ENCODE measurements at regions not wholly inside any gene's neighbourhood (a gene's known extent, or its start where the extent isn't known, plus 50 kb on each side); places are given as distances from the start of the nearest gene placed in this dataset.

GRCh38 chr9:81490605-81491331, 198.6 kb downstream of the TLE1 start:
- Histone ChIP-seq H3K9me3 (no peaks in the 10 kb centered on the region), H3K27ac (no peak overlapping the region), H3K4me1 (peaks cover 0 to 9% (median 0%) of the 10 kb centered on the region in 3 donors), H3K4me3 (no peak overlapping the region), H3K27me3 (no peaks in the 10 kb centered on the region), H3K36me3 (no peaks in the 10 kb centered on the region)
- FAIRE-seq, result no peak
- ATAC-seq, result no peak
- no peak for TF ChIP-seq CTCF (IDR thresholded peaks at IDR 0.05)
- WGBS, 2 donors, result 94 to 96% methylated on average over 5 of the region's 5 CpGs
- intact Hi-C loops (cut with DNase I), result no loop called here
- DNase-seq, result no peak

DNA sequence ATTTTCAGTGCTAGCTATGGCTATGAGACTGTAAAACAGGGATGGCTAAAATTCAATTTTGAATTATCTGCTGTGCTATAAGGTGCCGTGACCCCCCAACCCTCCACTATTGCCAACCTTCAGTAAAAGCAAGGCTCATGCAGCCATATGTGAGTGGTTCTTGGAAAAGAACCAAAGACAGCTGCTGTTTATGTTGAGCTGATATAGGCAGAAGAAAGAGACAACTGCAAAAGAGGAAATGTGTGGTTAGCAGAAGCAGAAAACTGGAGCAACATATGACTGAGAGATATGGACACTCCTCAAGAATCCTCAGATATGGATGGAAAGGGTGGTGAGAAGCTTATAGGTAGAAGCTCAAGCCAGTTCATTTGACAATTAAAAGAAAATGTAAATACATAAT, 200.3 kb downstream of the TLE1 start:
- no peak for FAIRE-seq
- intact Hi-C loops (cut with DNase I), result no loop called here

DNA sequence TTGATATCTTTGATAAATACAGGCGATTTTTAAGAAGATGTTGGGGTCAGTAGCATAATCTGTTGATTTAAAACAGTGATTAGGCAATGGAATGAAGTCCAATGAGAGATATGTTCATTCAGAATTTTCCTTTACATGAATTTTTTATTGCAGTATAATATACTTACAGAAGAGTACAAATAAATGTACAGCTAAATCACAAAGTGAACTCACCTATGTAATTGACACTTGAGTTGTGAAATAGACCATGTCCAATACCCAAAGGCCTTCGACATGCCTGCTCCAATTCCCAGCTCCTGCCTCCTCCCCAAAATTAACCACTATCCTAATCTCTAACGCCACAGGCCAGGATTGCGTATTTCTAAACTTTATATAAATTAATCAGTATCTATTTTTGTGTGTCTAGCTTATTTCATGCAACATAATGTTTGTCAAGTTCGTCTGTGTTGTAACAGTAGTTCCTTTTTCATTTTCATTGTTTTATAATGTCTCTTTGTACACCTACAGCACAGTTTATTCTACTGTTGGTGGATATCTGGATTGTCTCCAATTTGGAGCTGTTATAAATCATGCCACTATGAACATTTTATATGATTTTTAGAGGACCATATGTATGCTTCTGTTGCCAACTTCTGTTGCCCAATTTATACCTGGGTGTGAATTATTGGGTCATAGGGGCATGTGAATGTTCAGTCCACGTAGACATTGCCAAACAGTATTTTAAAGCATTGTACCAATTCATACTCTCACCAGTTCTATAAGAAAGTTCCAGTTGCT, 208.3 kb downstream of the TLE1 start:
- no peak overlapping the region for H3K4me3 ChIP-seq
- no peak for DNase-seq
- intact Hi-C loops (cut with DNase I), result no loop called here
- 67 to 73% methylated on average over 6 of the region's 6 CpGs for WGBS, 2 donors
- TF ChIP-seq CTCF (IDR thresholded peaks at IDR 0.05), result no peak
- no peak for ATAC-seq
- no peaks in the 10 kb centered on the region for H3K27me3 ChIP-seq
- no peaks in the 10 kb centered on the region for H3K9me3 ChIP-seq
- H3K36me3 ChIP-seq, result no peaks in the 10 kb centered on the region
- no peak for FAIRE-seq
- H3K27ac ChIP-seq, result no peak overlapping the region
- no peaks in the 10 kb centered on the region for H3K4me1 ChIP-seq

More for the DNA sequence above, 200.3 kb downstream of the TLE1 start:
- H3K36me3 ChIP-seq, result no peaks in the 10 kb centered on the region
- no peaks in the 10 kb centered on the region for H3K9me3 ChIP-seq
- peaks cover 0 to 9% (median 0%) of the 10 kb centered on the region in 3 donors for H3K4me1 ChIP-seq
- WGBS, 2 donors, result 92 to 94% methylated on average over 1 of the region's 1 CpG
- ATAC-seq (no peak), DNase-seq (no peak)
- H3K4me3 ChIP-seq, result no peak overlapping the region
- no peak overlapping the region for H3K27ac ChIP-seq
- no peaks in the 10 kb centered on the region for H3K27me3 ChIP-seq
- no peak for TF ChIP-seq CTCF (IDR thresholded peaks at IDR 0.05)

DNA sequence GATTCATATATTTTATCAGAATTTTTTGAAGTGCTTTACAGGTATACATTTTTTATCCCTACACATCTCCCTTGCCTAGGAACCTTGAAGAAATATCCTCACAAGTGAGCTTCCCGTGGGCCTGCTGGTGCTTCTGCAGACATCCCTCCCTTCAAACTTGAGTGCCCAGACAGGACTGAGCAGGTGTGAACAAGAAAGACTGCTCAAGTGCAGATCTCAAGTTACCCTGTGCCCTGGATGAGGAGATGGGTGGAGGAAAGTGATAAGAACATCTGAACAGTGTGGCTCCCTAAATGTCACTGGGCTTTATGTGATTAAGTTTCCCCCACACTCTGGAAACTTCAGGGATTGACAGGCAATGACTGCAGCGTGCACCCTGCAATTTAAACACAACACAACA, 209.8 kb downstream of the TLE1 start:
- Histone ChIP-seq H3K4me1 (no peaks in the 10 kb centered on the region), H3K27ac (no peak overlapping the region), H3K4me3 (no peak overlapping the region), H3K36me3 (no peaks in the 10 kb centered on the region), H3K9me3 (no peaks in the 10 kb centered on the region), H3K27me3 (no peaks in the 10 kb centered on the region)
- no peak for FAIRE-seq
- WGBS, 2 donors, result 60 to 65% methylated on average over 2 of the region's 2 CpGs
- intact Hi-C loops (cut with DNase I), result no loop called here
- TF ChIP-seq CTCF (IDR thresholded peaks at IDR 0.05), result no peak
- no peak for DNase-seq
- ATAC-seq, result no peak

GRCh38 chr9:81477669-81478068, 211.7 kb downstream of the TLE1 start:
- ATAC-seq (no peak), FAIRE-seq (no peak), DNase-seq (no peak)
- H3K4me3 ChIP-seq, result no peak overlapping the region
- WGBS, 2 donors, result 75 to 81% methylated on average over 2 of the region's 2 CpGs
- TF ChIP-seq CTCF (IDR thresholded peaks at IDR 0.05), result no peak
- H3K27ac ChIP-seq, result no peak overlapping the region
- H3K9me3 ChIP-seq, result no peaks in the 10 kb centered on the region
- intact Hi-C loops (cut with DNase I), result no loop called here
- no peaks in the 10 kb centered on the region for H3K4me1 ChIP-seq
- H3K36me3 ChIP-seq, result no peaks in the 10 kb centered on the region
- no peaks in the 10 kb centered on the region for H3K27me3 ChIP-seq

Measured in pancreas (tissue), 10 donors.